ENCODE measurements at regions not wholly inside any gene's neighbourhood (a gene's known extent, or its start where the extent isn't known, plus 50 kb on each side); places are given as distances from the start of the nearest gene placed in this dataset.

GRCh38 chr2:222038067-222038802 lies 260.6 kb downstream of the PAX3 start:
- H3K9me3 ChIP-seq (ENCODE audit: control insufficient read depth, low read length) = no peaks in the 10 kb centered on the region
- intact Hi-C loops (cut with DNase I) = no loop called here
- no peak for ATAC-seq
- no peaks in the 10 kb centered on the region for H3K4me1 ChIP-seq (ENCODE audit: control insufficient read depth, insufficient read depth, low read length)
- 37% methylated on average over 4 of the region's 4 CpGs for whole genome bisulfite sequencing
- no peak overlapping the region for H3K27ac ChIP-seq (ENCODE audit: low read length)
- no peaks in the 10 kb centered on the region for H3K27me3 ChIP-seq (ENCODE audit: control insufficient read depth, insufficient read depth)
- no peak for DNase-seq
- H3K4me3 ChIP-seq (ENCODE audit: low read length) = no peak overlapping the region

GRCh38 chr2:222037211-222037610 lies 261.6 kb downstream of the PAX3 start:
- intact Hi-C loops (cut with DNase I) = no loop called here
- no peak for ATAC-seq

GRCh38 chr2:222034058-222034457 lies 264.7 kb downstream of the PAX3 start:
- ATAC-seq = no peak
- 95% methylated on average over 3 of the region's 3 CpGs for WGBS

More at GRCh38 chr2:222037211-222037610, 261.6 kb downstream of the PAX3 start:
- Histone ChIP-seq H3K9me3 (ENCODE audit: control insufficient read depth, low read length) (no peaks in the 10 kb centered on the region), H3K27ac (ENCODE audit: low read length) (no peak overlapping the region), H3K27me3 (ENCODE audit: control insufficient read depth, insufficient read depth) (no peaks in the 10 kb centered on the region), H3K4me1 (ENCODE audit: control insufficient read depth, insufficient read depth, low read length) (no peaks in the 10 kb centered on the region), H3K4me3 (ENCODE audit: low read length) (no peak overlapping the region)
- WGBS = 64% methylated on average over 3 of the region's 3 CpGs
- DNase-seq = no peak

GRCh38 chr2:222033541-222033940 lies 265.3 kb downstream of the PAX3 start:
- WGBS = 58% methylated on average over 2 of the region's 2 CpGs
- no peak for DNase-seq
- Histone ChIP-seq H3K4me1 (ENCODE audit: control insufficient read depth, insufficient read depth, low read length) (no peaks in the 10 kb centered on the region), H3K27me3 (ENCODE audit: control insufficient read depth, insufficient read depth) (no peaks in the 10 kb centered on the region), H3K27ac (ENCODE audit: low read length) (no peak overlapping the region), H3K4me3 (ENCODE audit: low read length) (no peak overlapping the region), H3K9me3 (ENCODE audit: control insufficient read depth, low read length) (no peaks in the 10 kb centered on the region)
- intact Hi-C loops (cut with DNase I) = no loop called here
- ATAC-seq = no peak

More at GRCh38 chr2:222034058-222034457, 264.7 kb downstream of the PAX3 start:
- Histone ChIP-seq H3K4me3 (ENCODE audit: low read length) (no peak overlapping the region), H3K9me3 (ENCODE audit: control insufficient read depth, low read length) (no peaks in the 10 kb centered on the region), H3K4me1 (ENCODE audit: control insufficient read depth, insufficient read depth, low read length) (no peaks in the 10 kb centered on the region), H3K27me3 (ENCODE audit: control insufficient read depth, insufficient read depth) (no peaks in the 10 kb centered on the region), H3K27ac (ENCODE audit: low read length) (no peak overlapping the region)
- intact Hi-C loops (cut with DNase I) = no loop called here
- DNase-seq = no peak

- H3K27ac ChIP-seq (ENCODE audit: low read length) = no peak overlapping the region
- H3K27me3 ChIP-seq (ENCODE audit: control insufficient read depth, insufficient read depth) = no peaks in the 10 kb centered on the region
- H3K9me3 ChIP-seq (ENCODE audit: control insufficient read depth, low read length) = no peaks in the 10 kb centered on the region
- no peak for DNase-seq
- intact Hi-C loops (cut with DNase I) = no loop called here
- ATAC-seq = no peak
- H3K4me3 ChIP-seq (ENCODE audit: low read length) = no peak overlapping the region
- no peaks in the 10 kb centered on the region for H3K4me1 ChIP-seq (ENCODE audit: control insufficient read depth, insufficient read depth, low read length)
- WGBS = 46% methylated on average over 3 of the region's 3 CpGs
These were observed 272.9 kb downstream of the PAX3 start for GRCh38 chr2:222025881-222026271.

GRCh38 chr2:222024932-222025880 lies 273.6 kb downstream of the PAX3 start:
- ATAC-seq = no peak
- intact Hi-C loops (cut with DNase I) = no loop called here
- Histone ChIP-seq H3K27me3 (ENCODE audit: control insufficient read depth, insufficient read depth) (no peaks in the 10 kb centered on the region), H3K4me1 (ENCODE audit: control insufficient read depth, insufficient read depth, low read length) (no peaks in the 10 kb centered on the region), H3K4me3 (ENCODE audit: low read length) (no peak overlapping the region), H3K27ac (ENCODE audit: low read length) (no peak overlapping the region), H3K9me3 (ENCODE audit: control insufficient read depth, low read length) (no peaks in the 10 kb centered on the region)
- WGBS = 34% methylated on average over 8 of the region's 8 CpGs
- DNase-seq = no peak

GRCh38 chr2:222017252-222017850 lies 281.4 kb downstream of the PAX3 start:
- no peaks in the 10 kb centered on the region for H3K27me3 ChIP-seq (ENCODE audit: control insufficient read depth, insufficient read depth)
- ATAC-seq = no peak
- H3K27ac ChIP-seq (ENCODE audit: low read length) = no peak overlapping the region
- intact Hi-C loops (cut with DNase I) = no loop called here
- H3K4me1 ChIP-seq (ENCODE audit: control insufficient read depth, insufficient read depth, low read length) = no peaks in the 10 kb centered on the region
- no peaks in the 10 kb centered on the region for H3K9me3 ChIP-seq (ENCODE audit: control insufficient read depth, low read length)
- 87% methylated on average over 4 of the region's 4 CpGs for WGBS
- no peak overlapping the region for H3K4me3 ChIP-seq (ENCODE audit: low read length)
- no peak for DNase-seq

- WGBS = 88% methylated on average over 3 of the region's 3 CpGs
- Histone ChIP-seq H3K4me3 (ENCODE audit: low read length) (no peak overlapping the region), H3K4me1 (ENCODE audit: control insufficient read depth, insufficient read depth, low read length) (no peaks in the 10 kb centered on the region), H3K27ac (ENCODE audit: low read length) (no peak overlapping the region), H3K27me3 (ENCODE audit: control insufficient read depth, insufficient read depth) (no peaks in the 10 kb centered on the region), H3K9me3 (ENCODE audit: control insufficient read depth, low read length) (no peaks in the 10 kb centered on the region)
- intact Hi-C loops (cut with DNase I) = no loop called here
- no peak for DNase-seq
- no peak for ATAC-seq
These were observed 284.9 kb downstream of the PAX3 start for GRCh38 chr2:222013889-222014288.

- no peaks in the 10 kb centered on the region for H3K27me3 ChIP-seq (ENCODE audit: control insufficient read depth, insufficient read depth)
- no peak for ATAC-seq
- no peaks in the 10 kb centered on the region for H3K9me3 ChIP-seq (ENCODE audit: control insufficient read depth, low read length)
- no peaks in the 10 kb centered on the region for H3K4me1 ChIP-seq (ENCODE audit: control insufficient read depth, insufficient read depth, low read length)
- no peak for DNase-seq
- no peak overlapping the region for H3K27ac ChIP-seq (ENCODE audit: low read length)
- no peak overlapping the region for H3K4me3 ChIP-seq (ENCODE audit: low read length)
- 85% methylated on average over 3 of the region's 3 CpGs for WGBS
- intact Hi-C loops (cut with DNase I) = no loop called here
These were observed 298.5 kb downstream of the PAX3 start for GRCh38 chr2:222000326-222000725.

- H3K27ac ChIP-seq (ENCODE audit: low read length) = no peak overlapping the region
- no peak for ATAC-seq
- H3K9me3 ChIP-seq (ENCODE audit: control insufficient read depth, low read length) = no peaks in the 10 kb centered on the region
- WGBS = 37% methylated on average over 6 of the region's 6 CpGs
- DNase-seq = no peak
- H3K27me3 ChIP-seq (ENCODE audit: control insufficient read depth, insufficient read depth) = no peaks in the 10 kb centered on the region
- intact Hi-C loops (cut with DNase I) = no loop called here
- H3K4me3 ChIP-seq (ENCODE audit: low read length) = no peak overlapping the region
- H3K4me1 ChIP-seq (ENCODE audit: control insufficient read depth, insufficient read depth, low read length) = no peaks in the 10 kb centered on the region
These were observed 299.1 kb downstream of the PAX3 start for GRCh38 chr2:221999717-222000116.

GRCh38 chr2:221999166-221999565 lies 299.6 kb downstream of the PAX3 start:
- WGBS = 59% methylated on average over 2 of the region's 2 CpGs
- no peak for ATAC-seq

More at GRCh38 chr2:221999166-221999565, 299.6 kb downstream of the PAX3 start:
- no peaks in the 10 kb centered on the region for H3K9me3 ChIP-seq (ENCODE audit: control insufficient read depth, low read length)
- DNase-seq = no peak
- intact Hi-C loops (cut with DNase I) = no loop called here
- no peaks in the 10 kb centered on the region for H3K4me1 ChIP-seq (ENCODE audit: control insufficient read depth, insufficient read depth, low read length)
- H3K27ac ChIP-seq (ENCODE audit: low read length) = no peak overlapping the region
- H3K4me3 ChIP-seq (ENCODE audit: low read length) = no peak overlapping the region
- no peaks in the 10 kb centered on the region for H3K27me3 ChIP-seq (ENCODE audit: control insufficient read depth, insufficient read depth)

Measured in right cardiac atrium (tissue), 5 donors.